ENCODE measurements at regions not wholly inside any gene's neighbourhood (a gene's known extent, or its start where the extent isn't known, plus 50 kb on each side); places are given as distances from the start of the nearest gene placed in this dataset.

DNA sequence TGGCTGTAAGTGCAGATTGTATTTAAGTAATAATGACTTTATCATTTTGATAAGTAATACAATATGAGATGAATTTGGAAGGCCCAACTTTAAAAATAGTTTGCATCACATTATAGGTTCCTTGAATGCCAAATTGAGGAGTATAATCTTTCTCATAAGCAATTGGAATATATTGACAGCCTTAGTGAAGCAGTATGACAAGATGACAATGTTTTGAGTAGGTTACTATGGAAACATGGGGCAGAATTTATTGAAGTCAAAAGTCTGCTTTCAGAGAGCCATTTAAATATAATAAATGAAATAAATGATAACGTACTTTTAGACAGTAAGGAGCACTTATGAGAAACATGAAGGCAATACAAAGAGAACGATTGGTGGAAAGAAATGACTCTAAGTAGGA lies 776.4 kb downstream of the TECRL start:
- no peak for DNase-seq (ENCODE audit: low read depth)

GRCh38 chr4:63620271-63620670 lies 789.0 kb downstream of the TECRL start:
- no peak for DNase-seq (ENCODE audit: low read depth)

GRCh38 chr4:63619771-63620170 lies 789.5 kb downstream of the TECRL start:
- DNase-seq (ENCODE audit: low read depth), result no peak

DNA sequence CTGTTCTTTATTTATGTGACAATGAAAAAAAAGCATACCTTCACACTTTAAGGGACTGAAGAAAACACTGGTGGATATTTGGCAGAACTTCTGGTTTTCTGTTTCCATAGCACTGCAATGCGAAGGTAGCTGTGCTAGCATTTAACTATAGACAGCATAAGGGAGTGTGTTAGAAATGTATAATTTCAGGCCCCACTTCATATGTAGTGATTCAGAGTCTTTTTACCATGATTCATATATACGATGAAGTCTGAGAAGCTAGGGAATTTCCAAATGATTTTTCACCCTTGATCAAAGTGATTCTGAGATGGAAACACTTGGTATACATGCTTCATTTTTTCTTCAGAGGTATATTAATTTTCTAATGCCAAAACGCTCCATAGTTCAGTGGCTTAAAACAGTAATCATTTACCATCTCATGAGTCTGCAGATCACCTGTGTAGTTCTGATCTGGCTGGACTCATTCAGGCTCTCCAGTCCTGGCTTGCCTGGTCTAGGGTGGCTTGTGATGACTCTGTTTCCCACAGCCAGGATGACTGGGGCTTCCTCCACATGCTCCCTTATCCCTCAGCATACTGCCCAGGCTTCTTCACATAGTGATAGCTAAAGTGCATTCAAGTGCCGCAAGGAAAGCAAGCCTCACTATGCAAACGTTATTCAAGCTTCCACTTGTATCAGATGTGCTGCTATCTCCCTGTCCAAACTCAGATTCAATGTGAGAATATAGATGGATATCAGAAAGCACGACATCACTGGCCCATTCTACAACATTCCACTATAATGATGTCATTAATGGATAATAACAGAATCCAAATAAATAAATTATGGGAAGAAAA lies 790.1 kb downstream of the TECRL start:
- DNase-seq (ENCODE audit: low read depth), result peak; percentile 55

DNA sequence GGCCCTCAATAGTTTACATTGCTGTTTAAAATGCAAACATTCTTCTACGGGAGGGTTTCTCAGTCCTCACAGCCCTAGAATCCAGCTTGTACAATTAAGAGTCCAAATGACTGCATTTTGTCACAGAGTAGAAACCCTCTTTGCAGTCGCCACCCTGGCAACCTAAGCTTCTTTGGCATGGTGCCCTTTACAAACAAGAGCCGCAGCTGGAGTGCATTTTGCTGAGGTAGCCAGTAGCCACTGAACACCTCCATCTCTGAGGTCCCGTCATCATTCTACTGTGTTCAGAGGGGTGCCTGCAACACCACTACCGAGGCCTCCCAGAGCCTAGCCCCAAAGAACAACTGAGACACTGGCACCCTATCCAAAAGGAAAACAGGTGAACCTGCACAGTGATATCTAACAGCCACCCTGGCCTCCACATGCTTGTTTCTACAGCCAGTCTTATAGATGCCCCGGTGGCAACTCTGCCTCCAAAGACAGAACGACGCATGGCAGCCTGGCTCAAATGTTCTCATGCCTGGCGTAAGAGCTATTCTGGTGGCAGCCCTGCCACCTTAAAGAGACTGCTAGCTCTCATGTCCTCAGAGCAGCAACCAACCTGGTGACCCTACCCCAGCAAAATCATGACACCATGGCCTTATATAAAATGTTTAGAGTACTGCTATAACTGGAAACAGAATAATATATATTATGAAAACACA lies 801.9 kb downstream of the TECRL start:
- DNase-seq (ENCODE audit: low read depth), result no peak

- no peak for DNase-seq (ENCODE audit: low read depth)
These were observed 819.5 kb downstream of the TECRL start for GRCh38 chr4:63589796-63590195.

DNA sequence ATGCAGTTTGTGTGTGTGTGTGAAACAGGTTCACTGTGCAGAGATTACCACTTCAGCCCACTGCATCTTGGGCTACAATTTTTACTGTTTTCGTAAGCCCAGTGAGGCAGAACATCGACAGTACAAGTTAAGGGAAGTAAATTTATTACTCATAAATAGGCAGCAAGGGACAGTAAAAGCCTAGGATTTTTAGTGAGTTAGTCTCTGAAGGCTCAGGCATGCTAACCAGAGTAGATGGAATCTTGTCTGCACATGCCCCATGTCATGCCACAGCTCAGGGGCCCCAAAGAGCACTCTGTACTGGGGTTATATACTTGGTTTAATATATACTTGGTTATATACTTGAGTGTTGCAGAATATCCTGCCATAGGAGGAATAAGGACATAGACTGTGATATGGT lies 825.7 kb downstream of the TECRL start:
- no peak for DNase-seq (ENCODE audit: low read depth)

GRCh38 chr4:63583007-63583406 lies 826.2 kb downstream of the TECRL start:
- no peak for DNase-seq (ENCODE audit: low read depth)

DNA sequence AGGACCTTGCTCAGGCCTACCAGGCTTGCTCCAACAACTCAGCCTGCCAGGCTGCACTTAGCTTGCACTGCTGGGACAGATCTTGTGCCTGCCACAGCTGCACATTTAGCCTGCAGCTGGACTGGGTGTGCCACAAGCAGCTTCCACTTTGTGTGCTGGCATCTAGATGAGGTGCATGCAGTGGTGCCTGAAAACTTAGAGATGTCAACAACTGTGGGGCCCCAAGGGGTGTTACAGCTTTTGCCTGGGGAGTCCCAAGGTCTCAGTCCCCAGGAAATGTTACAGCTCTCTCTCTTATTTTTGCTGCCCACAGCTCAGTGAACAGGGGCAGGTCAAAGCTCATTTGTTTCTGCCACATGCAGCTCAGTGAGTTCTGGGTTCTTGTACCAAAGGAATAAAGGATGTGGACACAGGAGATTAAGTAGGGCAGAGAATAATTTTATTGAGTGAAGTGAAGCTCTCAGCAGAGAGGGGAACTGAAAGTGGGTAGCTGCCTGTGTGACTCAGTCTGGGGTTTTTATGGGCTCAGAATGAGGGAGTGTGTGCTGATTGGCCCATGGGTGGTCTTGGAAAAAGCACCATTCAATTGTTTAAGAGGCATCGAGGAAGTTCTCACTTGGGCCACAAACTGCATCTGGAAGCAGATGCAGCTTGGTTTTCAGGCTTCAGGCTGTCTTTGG lies 828.3 kb downstream of the TECRL start:
- DNase-seq (ENCODE audit: low read depth), result no peak

GRCh38 chr4:63578383-63578782 lies 830.9 kb downstream of the TECRL start:
- DNase-seq (ENCODE audit: low read depth), result peak; percentile 24

GRCh38 chr4:63566658-63567057 lies 842.6 kb downstream of the TECRL start:
- no peak for DNase-seq (ENCODE audit: low read depth)

DNA sequence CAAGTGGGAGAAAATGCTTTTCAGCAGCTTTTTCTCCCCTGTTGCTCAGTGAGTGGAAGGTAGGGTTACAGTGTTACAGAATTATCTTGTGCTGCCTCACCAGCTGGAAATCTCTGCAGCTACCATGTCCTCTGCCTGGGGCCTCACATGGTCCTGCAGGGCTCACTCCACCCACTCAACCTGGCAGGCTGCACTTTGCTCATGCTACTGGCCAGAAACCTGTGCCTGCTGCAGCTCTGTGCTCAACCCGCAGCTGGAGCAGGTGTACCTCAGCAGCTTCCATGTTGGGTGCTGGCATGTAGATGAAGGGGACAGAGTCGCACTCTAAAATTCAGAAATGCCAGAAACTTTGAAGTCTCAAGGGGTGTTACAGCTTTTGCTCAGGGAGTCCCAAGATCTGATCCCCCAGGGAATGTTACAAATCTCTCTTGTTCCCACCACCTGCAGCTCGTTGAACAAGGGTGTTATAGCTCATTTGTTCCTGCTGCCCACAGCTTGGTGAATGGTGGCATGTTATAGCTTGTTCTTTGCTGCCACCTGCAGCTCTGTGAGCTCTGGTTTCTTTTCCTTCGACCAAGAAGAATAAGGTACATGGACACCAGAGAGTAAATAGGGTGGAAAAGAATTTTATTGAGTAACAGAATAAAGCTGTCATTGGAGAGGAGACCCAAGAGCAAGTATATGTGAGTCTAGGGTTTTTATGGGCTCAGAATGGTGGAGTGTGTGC lies 845.8 kb downstream of the TECRL start:
- peak; percentile 9 for DNase-seq (ENCODE audit: low read depth)

DNA sequence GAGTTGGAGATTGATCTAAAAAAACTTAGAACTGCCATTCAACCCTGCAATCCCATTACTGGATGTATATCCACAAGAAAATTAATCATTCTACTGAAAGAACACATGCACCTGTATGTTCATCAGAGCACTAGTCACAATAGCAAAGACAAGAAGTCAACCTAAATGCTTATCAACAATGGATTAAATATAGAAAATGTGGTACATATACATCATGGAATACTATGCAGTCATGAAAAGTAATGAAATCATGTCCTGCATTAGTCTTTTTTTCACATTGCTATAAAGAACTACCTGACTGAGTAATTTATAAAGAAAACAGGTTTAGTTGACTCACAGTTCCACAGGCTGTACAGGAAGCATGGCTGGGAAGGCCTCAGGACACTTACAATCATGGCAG lies 850.5 kb downstream of the TECRL start:
- no peak for DNase-seq (ENCODE audit: low read depth)

DNA sequence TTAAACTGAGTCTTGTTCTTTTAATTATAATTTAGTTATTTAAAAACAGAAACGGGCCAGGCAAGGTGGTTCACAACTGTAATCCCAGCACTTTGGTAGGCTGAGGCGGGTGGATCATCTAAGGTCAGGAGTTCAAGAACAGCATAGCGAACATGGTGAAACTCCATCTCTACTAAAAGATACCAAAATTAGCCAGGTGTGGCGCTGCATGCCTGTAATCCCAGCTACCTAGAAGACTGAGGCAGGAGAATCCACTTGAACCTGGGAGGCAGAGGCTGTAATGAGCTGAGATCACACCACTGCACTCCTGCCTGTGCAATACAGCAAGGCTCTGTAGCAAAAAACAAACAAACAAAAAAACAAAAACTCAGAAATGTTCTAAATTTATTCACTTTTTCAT lies 852.9 kb downstream of the TECRL start:
- DNase-seq (ENCODE audit: low read depth), result no peak

DNA sequence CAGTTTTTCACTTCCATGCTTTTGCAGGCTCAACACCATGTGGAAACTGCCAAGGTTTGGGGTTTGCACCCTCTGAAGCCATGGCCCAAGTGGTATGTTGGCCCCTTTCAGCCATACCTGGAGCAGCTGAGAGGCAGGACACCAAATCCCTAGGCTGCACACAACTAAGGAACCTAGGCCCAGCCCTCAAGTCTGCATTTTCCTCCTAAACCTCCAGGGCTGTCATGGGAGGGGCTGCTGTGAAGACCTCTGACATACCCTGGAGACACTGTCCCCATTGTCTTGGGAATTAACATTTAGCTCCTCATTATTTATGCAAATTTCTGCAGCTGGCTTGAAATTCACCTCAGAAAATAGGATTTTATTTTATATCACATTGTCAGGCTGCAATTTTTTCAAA lies 856.1 kb downstream of the TECRL start:
- DNase-seq (ENCODE audit: low read depth), result no peak

GRCh38 chr4:63541828-63542227 lies 867.4 kb downstream of the TECRL start:
- DNase-seq (ENCODE audit: low read depth), result no peak

DNA sequence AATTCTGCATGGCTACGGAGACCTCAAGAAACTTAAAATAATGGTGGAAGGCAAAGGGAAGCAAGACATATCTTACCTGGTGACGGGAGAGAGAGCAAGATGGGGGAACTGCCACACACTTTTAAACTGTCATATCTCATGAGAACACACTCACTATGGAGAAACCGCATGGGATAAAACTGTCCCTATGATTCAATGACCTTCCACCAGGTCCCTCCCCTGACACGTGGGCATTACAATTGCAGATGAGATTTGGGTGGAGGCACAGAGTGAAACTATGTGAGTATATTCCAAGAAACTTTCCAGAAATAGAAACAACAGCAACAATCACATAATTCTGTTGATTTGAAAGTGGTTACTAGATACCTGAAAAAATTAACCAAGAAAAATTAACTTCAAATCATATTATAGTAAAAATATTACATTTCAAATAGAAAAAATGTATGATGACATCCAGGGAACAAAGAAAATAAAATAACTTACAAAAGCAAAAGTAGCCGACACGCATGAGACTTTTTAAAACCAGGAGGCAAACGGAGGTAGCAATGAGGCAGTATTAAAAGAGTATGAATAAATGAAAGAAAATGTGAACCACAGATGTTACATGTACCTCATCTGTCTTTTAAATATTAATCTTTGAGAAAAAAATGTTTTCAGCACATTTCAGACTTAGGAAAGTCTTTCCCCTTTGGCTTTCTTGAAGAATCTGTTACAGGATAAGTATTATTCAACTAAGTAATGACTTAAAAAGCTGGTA lies 879.5 kb downstream of the TECRL start:
- DNase-seq (ENCODE audit: low read depth), result peak; percentile 4

DNA sequence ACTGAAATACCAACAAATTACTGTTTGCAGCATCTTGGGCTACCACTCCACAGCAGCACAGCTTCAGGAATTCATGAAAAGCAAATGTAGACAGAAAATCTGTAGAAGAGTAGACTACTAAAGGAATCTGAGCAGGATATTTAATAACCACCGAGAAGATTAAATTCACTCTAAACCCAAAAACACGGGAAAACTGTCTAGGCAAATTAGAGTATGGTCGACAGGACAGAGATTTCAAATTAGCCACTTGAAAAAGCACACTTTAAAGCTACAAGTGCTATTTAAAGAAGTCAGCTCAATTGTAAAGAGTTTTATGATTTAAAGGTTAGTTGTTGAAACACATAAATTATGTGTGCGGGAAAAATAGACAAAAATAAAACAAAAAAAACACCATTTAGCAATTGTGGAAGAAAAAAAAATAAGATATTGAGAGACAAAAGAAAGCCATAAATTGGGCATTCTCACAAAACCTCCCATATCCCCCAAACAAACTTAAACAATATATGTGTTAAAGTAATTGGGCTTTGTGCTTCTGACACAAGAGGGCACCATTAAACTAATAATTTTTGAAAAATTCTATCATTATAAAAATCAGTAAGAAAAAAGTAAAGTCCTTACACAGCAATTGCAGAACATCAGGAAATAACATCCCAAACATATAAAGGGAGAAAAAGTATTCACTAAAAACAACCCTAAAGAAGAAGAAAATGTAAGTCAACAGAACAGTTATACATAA lies 880.8 kb downstream of the TECRL start:
- peak; percentile 42 for DNase-seq (ENCODE audit: low read depth)

DNA sequence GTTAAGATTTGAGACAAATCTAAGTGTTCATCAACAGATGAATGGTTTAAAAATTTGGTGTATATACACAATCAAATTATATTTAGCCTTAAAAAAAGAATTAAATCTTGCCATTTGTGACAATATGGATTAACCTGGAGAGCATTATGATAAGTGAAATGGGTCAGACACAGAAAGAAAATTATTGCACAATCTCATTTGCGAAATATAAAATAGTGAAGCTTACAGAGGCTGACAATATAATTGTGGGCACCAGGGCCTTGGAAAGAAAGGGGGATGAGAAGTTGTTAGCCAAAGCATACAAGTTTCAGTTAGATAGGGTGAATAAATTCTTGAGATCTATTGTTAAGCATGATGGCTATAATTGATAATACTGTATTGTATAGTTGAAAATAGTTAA lies 883.0 kb downstream of the TECRL start:
- DNase-seq (ENCODE audit: low read depth), result no peak

DNA sequence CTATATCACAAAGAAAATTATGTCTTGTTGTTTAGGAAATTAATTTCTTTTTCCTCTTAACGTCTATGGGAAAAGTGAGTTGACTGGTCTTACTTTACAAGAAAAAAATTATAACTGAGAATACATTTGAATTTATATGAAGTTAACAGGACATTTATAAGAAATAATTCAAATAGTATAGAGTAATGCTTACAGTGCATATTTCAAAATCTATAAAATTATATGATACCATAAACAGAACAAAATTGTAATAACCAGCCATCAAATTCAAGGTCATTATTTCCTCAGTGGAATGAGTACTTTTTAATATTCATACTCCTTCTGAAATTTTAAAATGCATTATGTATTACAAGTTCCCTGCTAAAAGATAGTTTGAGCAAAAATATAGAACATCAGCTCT lies 884.5 kb downstream of the TECRL start:
- DNase-seq (ENCODE audit: low read depth), result no peak

Data from ELR (cell line).